NCI-H69 (cell line): ENCODE measurements at regions not wholly inside any gene's neighbourhood (a gene's known extent, or its start where the extent isn't known, plus 50 kb on each side); places are given as distances from the start of the nearest gene placed in this dataset.

ENCODE experiments used
- DNase-seq: peaks from one replicate; lab custom pipeline; 2025; lab: John Stamatoyannopoulos, UW

DNA sequence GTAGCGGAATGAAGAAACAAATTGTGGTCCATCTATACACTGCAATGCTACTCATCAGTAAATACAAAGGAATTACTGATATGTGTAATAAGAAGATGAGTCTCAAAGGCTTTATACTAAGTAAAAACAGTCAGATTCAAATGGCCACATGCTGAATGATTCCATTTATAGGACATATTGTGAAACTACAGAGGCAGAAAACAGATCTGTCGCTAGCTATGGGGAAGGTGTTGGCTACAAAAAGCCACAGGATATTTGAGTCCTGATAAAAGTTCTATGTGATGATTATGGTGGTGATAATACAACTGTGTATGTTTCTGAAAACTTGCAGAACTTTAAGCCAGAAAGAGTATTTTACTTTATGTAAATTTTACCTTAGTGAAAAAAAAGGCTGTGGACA, 313.2 kb downstream of the HDGFL1 start:
- DNase-seq = no peak

- DNase-seq = no peak
Observed at GRCh38 chr6:22883061-22883717, 313.8 kb downstream of the HDGFL1 start.

GRCh38 chr6:22884456-22884855, 315.1 kb downstream of the HDGFL1 start:
- DNase-seq = no peak

- DNase-seq = peak; percentile 99
Observed at GRCh38 chr6:22886650-22887581, 317.6 kb downstream of the HDGFL1 start.

GRCh38 chr6:22888163-22888752, 318.9 kb downstream of the HDGFL1 start:
- peak; percentile 74 for DNase-seq

DNA sequence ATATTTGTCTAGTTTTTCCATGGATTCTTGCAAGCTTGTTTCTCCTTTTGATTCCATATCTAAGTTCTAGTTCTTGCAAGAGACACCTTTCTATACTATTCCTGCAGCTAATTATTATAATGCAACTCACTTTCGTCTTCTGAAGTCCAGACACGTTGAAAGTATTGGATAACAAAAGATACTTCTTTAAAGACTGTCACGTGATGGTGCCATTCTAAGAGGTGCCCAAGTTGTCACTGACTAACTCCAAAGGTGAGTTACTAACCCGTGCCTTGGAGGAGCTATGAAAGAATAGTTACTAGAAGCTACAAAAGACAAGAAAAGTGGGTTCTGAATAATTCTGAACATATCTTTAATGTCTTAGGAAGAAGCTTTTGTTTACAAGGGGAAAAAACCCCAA, 322.6 kb downstream of the HDGFL1 start:
- no peak for DNase-seq

DNA sequence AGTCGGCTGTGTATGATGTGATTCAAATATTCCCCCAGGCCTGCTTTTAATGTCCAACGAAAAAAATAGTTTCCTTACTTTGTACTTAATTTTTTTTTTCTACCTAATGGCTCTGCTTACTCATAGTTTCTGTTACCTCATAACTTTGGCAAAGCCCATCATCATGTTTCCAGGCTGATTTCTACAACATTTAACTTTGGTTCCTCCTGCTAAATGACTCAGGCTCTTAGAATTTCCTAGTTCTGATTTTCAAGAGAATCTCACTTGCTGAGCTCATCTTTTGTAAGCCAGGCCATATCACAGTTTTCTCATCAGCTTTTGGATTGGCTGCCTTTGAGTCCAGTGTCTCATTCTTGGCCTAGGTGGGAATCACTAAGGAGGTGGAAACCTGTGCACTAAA, 323.1 kb downstream of the HDGFL1 start:
- DNase-seq = no peak

GRCh38 chr6:22896696-22897095, 327.3 kb downstream of the HDGFL1 start:
- DNase-seq = no peak

GRCh38 chr6:22899426-22899825, 330.1 kb downstream of the HDGFL1 start:
- no peak for DNase-seq

GRCh38 chr6:22903826-22904225, 334.5 kb downstream of the HDGFL1 start:
- no peak for DNase-seq

DNA sequence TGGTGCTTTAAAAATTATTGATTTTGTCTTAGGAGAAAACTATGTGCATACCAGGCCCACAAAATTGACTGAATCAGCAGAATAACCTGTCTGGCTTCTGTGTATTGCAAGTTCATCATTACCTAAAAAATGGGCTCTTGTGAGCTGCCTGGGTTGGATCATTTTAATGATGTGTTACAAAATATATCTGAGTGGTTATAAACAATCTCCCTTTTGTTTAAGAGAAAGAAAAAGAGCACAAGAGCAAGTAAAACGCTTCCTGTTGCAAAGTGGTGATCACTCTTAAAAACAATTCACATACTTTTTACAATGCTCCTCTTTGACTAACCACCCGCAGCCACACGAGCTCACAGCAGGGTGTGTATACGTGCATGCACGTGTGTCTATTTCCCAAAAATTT, 335.1 kb downstream of the HDGFL1 start:
- no peak for DNase-seq

DNA sequence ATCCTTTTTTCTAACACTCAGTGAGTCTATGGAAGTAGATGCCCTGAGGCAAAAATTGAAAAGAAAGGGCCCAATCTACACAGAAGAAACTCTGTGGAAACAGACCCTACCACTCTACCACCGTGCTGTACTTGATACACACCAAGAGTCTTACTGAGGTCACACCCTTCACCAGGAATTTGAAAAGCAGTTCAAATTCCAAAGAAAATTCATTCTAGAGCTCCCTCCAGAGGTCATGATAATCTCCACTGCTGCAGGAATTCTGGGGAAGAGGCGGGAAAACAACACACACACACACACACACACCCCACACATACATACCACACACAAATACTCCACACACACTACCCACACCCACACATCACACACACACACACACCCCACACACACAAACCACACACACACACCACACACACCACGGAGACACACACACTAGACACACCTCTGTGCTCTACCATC, 336.8 kb downstream of the HDGFL1 start:
- peak; percentile 39 for DNase-seq

DNA sequence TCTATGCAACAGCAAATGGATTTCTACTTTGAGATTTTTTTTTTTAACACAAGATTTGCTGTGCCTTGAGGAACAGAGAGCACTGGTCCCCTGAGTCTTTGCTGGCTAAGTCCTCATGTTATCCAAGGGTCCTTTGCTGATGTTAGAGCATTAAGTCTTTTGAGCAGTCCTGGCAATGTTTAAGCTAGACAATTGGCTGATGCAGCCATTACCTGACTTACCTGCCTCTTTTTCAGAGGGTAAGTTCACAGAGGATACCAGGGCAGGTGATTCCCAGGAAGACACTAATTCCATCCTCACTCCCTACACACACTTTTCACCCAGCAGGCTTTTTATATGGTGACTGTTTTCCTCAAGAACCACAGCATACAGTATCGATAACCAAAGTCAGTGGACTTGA, 337.7 kb downstream of the HDGFL1 start:
- DNase-seq = no peak

DNA sequence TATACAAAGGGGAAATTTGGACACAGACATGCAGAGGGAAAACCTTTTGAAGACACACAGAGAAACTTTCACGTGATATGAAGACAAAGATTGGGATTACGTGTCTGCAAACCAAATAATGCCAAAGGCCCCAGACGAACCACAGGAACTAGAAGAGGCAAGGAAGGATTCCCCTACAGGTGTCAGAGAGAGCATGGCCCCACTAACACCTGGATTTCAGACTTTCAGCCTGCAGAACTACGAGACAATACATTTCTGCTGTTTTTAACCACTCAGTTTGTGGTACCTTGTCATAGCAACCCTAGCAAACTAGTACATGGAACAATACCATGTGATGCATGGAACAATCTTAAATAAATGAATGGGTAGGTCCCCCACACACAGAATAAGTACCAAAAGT, 341.0 kb downstream of the HDGFL1 start:
- DNase-seq = no peak

GRCh38 chr6:22913612-22914011, 344.2 kb downstream of the HDGFL1 start:
- DNase-seq = no peak

DNA sequence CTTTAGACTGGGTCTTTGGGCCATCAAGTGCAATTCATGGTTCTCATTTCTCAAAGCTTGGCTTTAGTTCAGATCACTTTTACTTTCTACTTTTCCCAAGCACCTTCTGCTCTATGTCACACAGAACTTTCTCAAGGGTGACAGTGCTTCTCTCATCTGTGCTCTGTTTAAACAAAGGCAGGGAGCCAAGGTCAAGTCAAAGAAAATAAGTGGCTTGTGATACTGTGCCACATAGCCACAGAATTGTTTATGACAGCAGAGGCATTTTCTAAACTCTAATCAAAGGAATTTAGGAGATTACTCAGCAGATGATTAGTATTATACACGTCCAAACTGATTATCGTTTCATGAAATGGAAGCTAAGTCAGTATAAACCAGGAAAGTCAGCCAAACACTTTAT, 348.0 kb downstream of the HDGFL1 start:
- no peak for DNase-seq

DNA sequence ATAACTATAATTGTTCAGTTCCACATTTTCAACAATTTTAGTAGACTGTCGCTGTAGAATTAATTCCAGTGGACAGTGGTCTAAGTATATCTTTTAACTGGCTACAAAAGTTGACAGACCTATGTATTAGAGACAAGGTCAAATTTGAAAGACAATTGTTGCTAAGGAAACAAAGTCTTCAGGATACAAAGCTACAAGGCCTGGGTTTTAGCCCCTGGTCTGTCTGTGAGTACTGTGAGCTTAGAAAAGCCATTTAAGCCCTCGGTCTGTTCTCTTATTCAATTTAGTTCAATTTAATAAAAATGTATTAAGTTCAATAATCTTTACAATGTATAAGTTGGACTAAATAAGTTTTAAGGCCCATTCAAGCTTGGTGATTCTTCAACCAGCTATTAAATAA, 352.5 kb downstream of the HDGFL1 start:
- no peak for DNase-seq

GRCh38 chr6:22925304-22925835, 356.0 kb downstream of the HDGFL1 start:
- no peak for DNase-seq

DNA sequence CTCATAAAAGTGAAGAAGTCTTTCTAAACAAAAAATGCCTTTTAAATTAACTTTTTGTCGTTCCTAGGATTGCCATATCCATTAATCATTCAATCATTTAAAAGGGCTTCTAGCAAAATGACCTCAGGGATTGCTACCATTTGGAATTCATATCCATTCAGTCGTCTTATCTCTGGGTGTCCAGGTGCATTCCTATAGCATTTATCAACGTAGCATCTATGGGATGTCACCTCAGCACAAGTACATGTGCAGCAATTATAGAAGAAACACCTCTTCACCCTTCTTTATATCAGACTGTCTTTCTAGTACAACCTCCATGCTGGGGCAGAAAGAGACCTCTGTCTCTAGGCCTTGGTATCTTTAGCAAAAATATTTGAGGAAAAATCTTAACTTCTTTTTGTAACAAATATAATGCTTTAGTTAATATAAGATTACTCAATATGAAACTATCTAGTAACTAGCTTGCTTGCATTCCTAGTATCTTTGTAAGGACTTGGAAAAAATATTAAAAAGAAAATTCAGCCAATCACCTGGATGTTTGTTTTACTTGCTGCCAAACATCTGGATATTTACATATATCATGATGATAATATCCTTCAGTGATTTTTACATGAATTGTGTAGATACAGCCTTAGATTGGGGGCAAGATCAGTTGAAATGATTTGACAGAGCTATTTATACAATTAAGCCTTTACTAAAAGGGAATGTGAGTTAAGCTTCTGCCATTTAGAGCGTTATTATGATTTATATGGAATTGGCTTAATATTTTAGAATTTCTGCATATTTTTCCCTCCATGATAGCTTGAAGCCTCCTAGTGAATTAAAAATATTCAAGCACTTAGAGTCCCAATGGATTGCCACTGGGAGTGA, 356.8 kb downstream of the HDGFL1 start:
- peak; percentile 26 for DNase-seq

GRCh38 chr6:22926790-22927354, 357.5 kb downstream of the HDGFL1 start:
- DNase-seq = peak; percentile 87

- DNase-seq = peak; percentile 72
Observed at GRCh38 chr6:22928775-22929174, 359.4 kb downstream of the HDGFL1 start.
